RWPE2 (cell line): ENCODE measurements at regions not wholly inside any gene's neighbourhood (a gene's known extent, or its start where the extent isn't known, plus 50 kb on each side); places are given as distances from the start of the nearest gene placed in this dataset.

Source experiments
- ATAC-seq: fragments of 200-7000 bp; cut with Tn5 transposase; 3 replicates; pipeline ENCODE4 v1.9.1; 2021; ENCODE audit warnings: low read depth
- DNase-seq: peaks from one replicate; pipeline ENCODE4 v3.0.0-alpha.2; 2020; ENCODE audit warnings: low spot score
- H3K27ac ChIP-seq: fragments of 450-650 bp; 2 replicates; pipeline ENCODE4 v1.5.1; 2017; ENCODE audit warnings: mild to moderate bottlenecking; ENCODE audit not compliant: poor library complexity, severe bottlenecking
- H3K27me3 ChIP-seq: fragments of 250-450 bp; sonication (Bioruptor Pico); 2 replicates; pipeline ENCODE4 v1.5.1; 2021; ENCODE audit warnings: mild to moderate bottlenecking, moderate library complexity; ENCODE audit not compliant: insufficient read depth, poor library complexity, severe bottlenecking
- H3K36me3 ChIP-seq: fragments of 250-450 bp; sonication (Bioruptor Pico); 2 replicates; pipeline ENCODE4 v1.5.1; 2020; ENCODE audit warnings: low read depth, mild to moderate bottlenecking, moderate library complexity
- H3K4me1 ChIP-seq: fragments of 250-450 bp; sonication (Bioruptor Pico); 2 replicates; pipeline ENCODE4 v1.5.1; 2021; ENCODE audit warnings: mild to moderate bottlenecking, moderate library complexity; ENCODE audit not compliant: insufficient read depth, poor library complexity, severe bottlenecking
- H3K4me3 ChIP-seq: fragments of 250-450 bp; sonication (Bioruptor Pico); 2 replicates; pipeline ENCODE4 v1.5.1; 2021; ENCODE audit warnings: mild to moderate bottlenecking, moderate library complexity; ENCODE audit not compliant: severe bottlenecking
- H3K9me3 ChIP-seq: fragments of 250-450 bp; sonication (Bioruptor Pico); 2 replicates; pipeline ENCODE4 v1.5.1; 2021; ENCODE audit warnings: mild to moderate bottlenecking, moderate library complexity; ENCODE audit not compliant: severe bottlenecking
- CTCF ChIP-seq: fragments of 450-650 bp; IDR thresholded peaks from one replicate; pipeline ENCODE4 v1.5.1; 2017; ENCODE audit warnings: mild to moderate bottlenecking, moderate library complexity; ENCODE audit not compliant: poor library complexity, severe bottlenecking

GRCh38 chr17:55580596-55581133 lies 69.4 kb upstream of the SMIM36 start:
- H3K9me3 ChIP-seq: no peaks in the 10 kb centered on the region
- no peak for DNase-seq
- no peak overlapping the region for H3K4me3 ChIP-seq
- no peak for TF ChIP-seq CTCF
- peaks cover 21% of the 10 kb centered on the region for H3K4me1 ChIP-seq
- no peaks in the 10 kb centered on the region for H3K36me3 ChIP-seq
- H3K27ac ChIP-seq: no peak overlapping the region
- no peaks in the 10 kb centered on the region for H3K27me3 ChIP-seq
- no peak for ATAC-seq

GRCh38 chr17:55577687-55578086 lies 66.4 kb upstream of the SMIM36 start:
- ATAC-seq: no peak
- no peaks in the 10 kb centered on the region for H3K9me3 ChIP-seq
- H3K36me3 ChIP-seq: no peaks in the 10 kb centered on the region
- H3K27ac ChIP-seq: no peak overlapping the region
- no peaks in the 10 kb centered on the region for H3K27me3 ChIP-seq
- peaks cover 11% of the 10 kb centered on the region for H3K4me1 ChIP-seq
- TF ChIP-seq CTCF: no peak
- H3K4me3 ChIP-seq: no peak overlapping the region
- DNase-seq: no peak

- Histone ChIP-seq H3K27me3 (no peaks in the 10 kb centered on the region), H3K4me3 (no peak overlapping the region), H3K9me3 (no peaks in the 10 kb centered on the region), H3K36me3 (no peaks in the 10 kb centered on the region), H3K4me1 (peaks cover 11% of the 10 kb centered on the region), H3K27ac (peak overlapping the region; percentile 14)
- DNase-seq (no peak), ATAC-seq (peak; percentile 48; the same call in 2 of the 3 replicates)
- no peak for TF ChIP-seq CTCF
Observed at GRCh38 chr17:55576996-55577586, 65.8 kb upstream of the SMIM36 start.

GRCh38 chr17:55576237-55576995 lies 65.2 kb upstream of the SMIM36 start:
- peak; percentile 94 for ATAC-seq
- no peaks in the 10 kb centered on the region for H3K27me3 ChIP-seq
- no peak overlapping the region for H3K4me3 ChIP-seq
- no peak for DNase-seq
- TF ChIP-seq CTCF: no peak
- H3K36me3 ChIP-seq: no peaks in the 10 kb centered on the region
- H3K27ac ChIP-seq: peak overlapping the region; percentile 14
- peaks cover 11% of the 10 kb centered on the region for H3K4me1 ChIP-seq
- H3K9me3 ChIP-seq: no peaks in the 10 kb centered on the region
